NCI-H510A (cell line): ENCODE measurements at regions not wholly inside any gene's neighbourhood (a gene's known extent, or its start where the extent isn't known, plus 50 kb on each side); places are given as distances from the start of the nearest gene placed in this dataset.

Experiments used
- DNase-seq: peaks from one replicate; lab custom pipeline; 2025; lab: John Stamatoyannopoulos, UW

DNA sequence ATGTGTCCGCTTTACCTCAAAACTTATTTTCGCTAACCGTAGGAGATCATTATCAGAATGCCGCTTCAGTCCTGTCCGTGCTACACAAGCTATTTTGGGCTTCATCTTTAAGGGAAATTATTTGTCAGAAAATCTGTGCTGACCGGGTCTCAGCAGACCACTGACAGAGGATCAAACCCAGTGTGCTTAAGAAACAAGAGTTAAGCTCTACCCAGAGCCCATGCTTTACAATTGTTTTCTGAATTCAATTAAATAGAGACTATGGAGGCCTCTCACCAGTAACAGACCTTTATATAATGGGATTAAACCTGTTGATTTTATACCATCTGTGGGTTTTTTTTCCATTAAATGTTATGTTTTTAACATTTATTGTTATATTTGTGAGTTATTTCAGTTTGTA, 1956.7 kb upstream of the PIK3C3 start:
- no peak for DNase-seq

DNA sequence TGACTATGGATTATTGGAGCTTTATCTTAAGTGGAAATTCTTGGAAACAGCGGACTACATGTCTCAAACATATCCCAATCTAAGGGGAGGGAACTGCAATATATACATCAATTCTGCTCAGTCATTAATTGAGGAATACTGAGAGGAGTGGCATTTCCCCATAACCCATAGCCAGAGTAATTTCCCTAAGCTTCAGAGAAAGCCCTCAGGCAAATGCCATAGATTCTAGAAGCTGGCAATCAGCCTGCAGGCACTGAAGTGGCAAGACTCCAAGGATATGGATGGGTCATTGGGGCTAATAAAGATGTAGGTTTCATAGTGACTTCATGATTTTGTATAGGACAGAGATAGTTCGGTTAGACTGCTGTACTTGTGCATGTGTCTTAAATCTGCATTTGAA, 1960.5 kb upstream of the PIK3C3 start:
- DNase-seq = no peak

DNA sequence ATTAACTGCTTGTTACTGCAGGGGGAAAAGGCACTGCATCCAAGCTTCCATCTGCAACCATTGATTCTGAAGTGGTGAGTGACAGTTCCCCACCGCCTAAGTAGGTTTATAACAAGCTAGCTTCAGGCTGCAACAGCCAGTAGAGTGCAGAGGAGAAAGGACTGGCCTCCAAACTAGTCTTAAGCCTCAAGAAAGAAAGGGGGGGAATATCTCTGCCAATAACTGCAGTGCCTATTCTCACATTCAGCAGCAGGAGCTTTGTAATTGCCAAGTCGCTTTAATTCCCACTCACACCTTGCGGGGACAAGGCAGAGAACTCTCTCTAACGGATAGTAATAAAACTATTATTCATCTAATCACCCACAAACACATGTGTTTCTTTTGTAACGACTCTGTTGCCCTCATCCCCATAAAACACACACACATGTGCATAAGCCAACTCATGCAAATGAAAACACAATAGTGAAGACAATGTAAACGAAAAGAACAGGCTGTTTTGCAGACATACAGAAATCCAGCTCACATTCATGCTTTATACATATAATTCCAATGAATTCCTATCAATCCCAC, 1963.3 kb upstream of the PIK3C3 start:
- no peak for DNase-seq

DNA sequence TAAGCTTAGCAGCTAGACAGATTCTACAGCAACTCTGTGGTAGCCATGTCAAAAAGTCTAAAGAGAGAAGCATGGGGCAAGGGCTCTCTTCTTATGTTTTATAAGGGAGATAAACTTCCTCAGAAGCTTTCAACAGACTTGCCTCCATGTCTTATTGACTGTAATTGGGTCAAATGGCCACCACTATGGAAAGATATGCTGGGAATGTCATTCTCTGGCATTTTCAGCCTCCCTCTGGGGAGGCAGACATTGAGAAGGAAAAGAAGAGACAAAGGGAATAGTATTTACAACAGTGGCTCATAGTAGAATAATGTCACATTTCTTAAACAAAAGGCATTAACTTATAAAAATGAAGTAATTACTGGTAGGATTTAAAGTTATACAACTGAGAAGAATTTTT, 1964.5 kb upstream of the PIK3C3 start:
- no peak for DNase-seq

- DNase-seq = no peak
Observed at GRCh38 chr18:39976771-39977170, 1978.3 kb upstream of the PIK3C3 start.

DNA sequence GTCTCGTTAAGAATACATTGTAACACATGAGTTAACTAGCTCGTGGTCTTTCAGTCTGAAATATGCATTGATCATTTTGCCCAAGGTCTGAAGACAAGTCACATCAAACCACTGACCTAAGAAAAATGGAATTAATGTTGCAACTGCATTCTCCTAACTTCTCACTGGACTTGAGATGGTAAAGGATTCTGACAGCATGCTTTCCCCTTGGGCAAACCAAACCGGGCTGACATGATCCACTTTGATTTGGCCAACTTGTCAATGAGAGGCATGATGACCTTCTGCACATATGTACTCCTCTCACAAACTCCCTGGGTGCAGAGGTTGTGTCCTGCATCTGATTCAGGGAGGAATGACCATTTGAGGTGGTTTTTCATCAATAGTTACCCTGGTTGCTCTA, 1982.5 kb upstream of the PIK3C3 start:
- no peak for DNase-seq

DNA sequence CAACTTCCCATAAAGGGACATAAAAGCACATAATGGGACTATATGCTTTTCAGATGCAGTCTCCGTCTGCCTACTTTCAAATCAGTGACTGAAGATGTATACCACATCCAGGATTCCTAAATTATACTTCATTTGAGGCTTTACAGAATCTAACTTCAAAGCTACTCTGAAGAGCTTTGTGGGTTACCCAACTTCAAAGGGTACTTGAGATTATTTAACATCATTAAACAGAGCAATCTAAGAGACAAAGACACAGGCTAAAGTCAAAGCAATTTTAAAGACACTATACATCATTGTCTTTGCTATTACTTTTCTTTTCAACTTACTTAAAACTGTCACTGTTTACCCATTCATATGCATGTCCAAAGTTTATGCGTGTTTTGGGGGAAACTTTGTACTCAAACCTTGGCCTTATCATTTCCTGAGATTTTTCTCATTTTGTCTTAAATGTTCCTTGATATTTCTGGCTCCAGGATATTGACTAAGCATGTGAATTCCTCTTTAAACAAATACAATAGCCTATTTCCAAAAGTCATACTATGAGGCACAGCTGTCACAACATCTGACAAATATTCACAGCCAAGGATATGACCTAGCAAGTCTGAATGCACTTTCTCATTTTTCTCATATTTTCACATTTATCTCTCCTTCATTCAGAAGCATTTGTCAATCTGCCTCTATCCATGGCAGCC, 1985.1 kb upstream of the PIK3C3 start:
- DNase-seq = no peak

- DNase-seq = no peak
Observed at GRCh38 chr18:39966275-39966674, 1988.8 kb upstream of the PIK3C3 start.

DNA sequence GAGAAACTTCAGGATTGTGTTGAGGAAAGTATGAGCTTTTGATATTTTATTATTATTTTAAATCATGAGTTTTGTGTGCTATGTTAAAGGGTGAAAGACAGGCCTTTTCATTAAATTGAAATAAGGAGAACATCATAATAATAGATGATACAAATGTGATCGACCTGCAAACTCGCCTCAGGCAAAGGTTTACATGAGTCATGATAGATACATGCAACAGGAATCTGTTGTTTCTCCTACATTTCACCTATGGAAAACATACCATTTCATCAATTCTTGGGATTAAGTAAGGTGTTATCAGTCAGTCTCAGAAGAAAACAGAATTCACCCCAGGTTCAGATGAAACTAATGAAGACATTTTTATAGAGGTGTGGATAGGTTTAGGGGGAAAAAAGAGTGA, 1992.5 kb upstream of the PIK3C3 start:
- no peak for DNase-seq

GRCh38 chr18:39960550-39960949, 1994.5 kb upstream of the PIK3C3 start:
- no peak for DNase-seq

- DNase-seq = no peak
Observed at GRCh38 chr18:39959839-39960238, 1995.2 kb upstream of the PIK3C3 start.

GRCh38 chr18:39958876-39959275, 1996.2 kb upstream of the PIK3C3 start:
- DNase-seq = no peak

DNA sequence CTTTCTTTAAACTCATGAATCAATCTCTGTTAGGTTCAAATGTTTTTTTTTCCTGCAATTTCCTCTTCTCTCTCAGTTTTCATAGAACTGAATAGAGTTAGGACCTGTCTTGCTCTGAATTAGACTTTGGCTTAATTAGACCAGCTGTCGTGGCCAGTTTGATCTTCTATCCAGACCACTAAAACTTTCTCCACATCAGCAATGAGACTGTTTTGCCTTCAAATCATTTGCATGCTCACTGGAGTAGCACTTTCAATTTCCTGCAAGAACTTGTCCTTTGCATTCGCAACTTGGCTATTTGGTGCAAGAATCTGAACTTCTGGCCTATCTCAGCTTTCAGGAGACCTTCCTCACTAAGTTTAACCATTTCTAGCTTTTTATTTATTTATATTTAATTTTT, 2002.2 kb upstream of the PIK3C3 start:
- no peak for DNase-seq

DNA sequence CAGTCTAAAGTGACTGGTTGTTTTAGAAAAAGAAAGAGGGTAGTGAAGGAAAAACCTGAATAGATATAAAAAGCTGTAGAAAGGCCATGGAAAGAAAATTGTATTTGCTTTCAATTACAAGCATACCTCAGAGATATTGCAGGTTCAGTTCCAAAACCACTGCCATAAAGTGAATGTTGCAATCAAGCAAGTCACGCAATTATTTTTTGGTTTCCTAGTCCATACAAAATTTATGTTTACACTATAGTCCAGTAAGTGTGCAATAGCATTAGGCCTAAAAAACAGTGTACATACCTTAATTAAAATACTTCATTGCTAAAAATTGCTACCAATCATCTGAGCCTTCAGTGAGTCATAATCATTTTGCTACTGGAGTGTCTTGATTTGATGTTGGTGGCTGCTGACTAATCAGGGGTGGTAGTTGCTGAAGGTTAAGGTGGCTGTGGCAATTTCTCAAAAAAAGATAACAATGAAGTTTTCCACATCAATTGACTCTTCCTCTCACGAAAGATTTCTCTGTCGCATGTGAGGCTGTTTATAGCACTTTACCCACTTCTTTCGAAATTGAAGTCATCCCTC, 2003.8 kb upstream of the PIK3C3 start:
- DNase-seq = no peak

DNA sequence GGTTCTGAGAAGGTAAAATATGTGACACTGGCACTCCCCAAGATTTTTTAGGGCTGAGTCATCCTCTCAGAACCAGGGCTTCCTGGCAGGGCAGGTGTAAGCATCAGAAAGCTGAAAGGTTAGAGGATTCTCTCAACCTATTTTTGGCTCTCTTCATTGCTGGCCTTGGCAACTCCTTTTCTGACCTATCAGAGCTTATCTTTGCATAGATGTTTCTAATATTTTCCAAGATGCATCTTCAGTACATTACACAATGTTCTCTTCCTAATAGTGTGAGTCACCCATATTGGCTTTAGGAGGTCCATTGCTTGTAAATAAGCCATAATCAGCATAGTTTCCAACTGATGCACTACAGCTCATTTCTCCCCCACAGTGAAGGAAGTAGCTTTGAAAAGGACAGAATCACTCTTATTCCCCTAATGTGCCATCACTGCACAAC, 2008.4 kb upstream of the PIK3C3 start:
- no peak for DNase-seq

DNA sequence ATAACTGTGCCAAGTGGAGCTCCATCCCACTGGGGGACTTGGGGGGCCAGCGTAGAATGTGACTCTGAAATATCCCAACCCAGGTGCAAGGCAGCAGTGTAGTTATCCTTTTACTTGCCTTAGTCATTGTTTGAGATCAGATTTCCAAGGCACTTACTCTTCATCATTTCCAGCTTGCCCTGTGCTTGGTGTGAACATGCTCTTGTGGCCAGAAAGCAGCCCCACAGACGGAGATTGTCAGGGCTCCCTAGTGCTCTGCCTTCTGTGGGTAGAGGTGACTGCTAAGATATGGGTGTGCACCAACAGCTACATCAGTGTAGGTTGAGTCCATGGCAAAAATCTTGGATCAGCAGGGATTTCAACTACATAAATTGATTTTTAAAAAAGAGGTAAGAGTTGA, 2010.0 kb upstream of the PIK3C3 start:
- DNase-seq = no peak

DNA sequence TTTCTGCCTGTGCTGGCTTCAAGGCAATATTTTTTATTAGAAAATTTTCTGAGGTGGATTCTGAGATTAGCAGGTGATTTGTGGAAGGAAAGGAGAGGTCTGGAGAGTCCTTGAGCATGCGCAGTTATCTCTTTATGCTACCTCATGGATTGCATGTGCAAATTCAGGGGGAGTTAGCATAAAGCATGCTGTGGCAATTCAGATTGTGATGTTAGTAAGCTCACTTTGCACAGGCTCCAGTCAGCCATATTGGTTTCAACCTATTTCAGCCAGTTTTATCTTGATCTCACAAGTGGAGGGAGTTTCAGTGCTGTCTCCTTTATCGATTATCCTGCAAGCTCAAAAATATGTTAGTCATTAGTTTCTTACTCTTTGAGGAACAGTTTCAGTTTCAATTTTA, 2012.3 kb upstream of the PIK3C3 start:
- no peak for DNase-seq

DNA sequence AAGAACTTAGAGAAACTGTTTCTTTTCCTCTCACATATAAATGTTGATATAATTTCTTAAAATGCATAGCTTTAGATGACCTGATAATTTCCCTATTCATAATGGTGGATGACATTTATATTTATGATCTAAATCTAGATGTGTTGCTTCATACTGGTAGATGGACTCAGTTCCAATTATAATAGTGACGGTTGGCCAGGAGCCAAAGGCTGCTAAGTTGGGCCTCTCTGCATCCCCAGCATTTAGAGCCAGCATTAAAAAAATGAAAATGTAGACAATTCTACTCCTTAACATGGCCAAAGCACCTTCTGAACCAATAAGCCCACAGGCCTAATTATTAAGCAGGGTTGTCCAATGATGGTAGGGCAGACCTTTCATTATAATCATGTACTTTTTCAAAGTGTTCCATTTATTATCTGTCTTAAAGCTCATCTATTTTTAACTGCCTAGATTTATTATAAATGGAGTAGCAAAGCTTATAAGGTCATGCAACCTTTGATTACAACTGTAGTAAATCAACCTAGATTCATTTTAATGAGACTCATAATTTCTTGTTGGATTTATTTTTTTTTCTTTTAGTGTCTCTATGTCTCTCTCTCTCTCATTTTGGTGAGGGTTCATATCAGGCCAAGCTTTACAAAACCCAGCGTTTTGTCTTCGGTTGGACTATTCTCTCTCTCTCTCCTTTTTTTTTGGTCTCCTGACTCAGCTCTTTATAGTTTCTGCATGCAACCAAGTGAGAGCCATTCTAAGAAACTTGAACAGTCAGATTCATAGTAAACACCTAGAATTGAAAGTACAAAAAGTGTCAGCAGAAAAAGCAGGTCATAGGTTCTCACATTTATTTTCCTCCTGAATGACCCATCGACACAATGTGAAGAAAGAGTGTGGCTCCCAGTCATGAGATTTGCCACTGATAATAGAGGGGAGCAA, 2016.1 kb upstream of the PIK3C3 start:
- DNase-seq = no peak

DNA sequence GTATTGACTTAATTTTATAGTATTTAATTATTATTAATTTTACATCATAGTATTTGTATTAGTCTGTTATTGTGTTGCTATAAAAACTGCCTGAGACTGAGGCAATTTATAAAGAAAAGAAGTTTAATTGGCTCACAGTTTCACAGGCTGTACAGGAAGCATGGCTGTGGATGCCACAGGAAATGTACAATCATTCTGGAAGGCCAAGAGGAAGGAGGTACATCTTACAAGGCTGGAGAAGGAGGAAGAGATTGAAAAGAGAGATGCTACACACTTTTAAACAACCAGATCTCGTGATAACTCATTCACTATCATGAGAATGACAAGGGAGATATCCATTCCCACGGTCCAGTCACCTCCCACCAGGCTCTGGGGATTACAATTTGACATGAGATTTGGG, 2019.4 kb upstream of the PIK3C3 start:
- no peak for DNase-seq

- no peak for DNase-seq
Observed at GRCh38 chr18:39918847-39919246, 2036.2 kb upstream of the PIK3C3 start.

DNA sequence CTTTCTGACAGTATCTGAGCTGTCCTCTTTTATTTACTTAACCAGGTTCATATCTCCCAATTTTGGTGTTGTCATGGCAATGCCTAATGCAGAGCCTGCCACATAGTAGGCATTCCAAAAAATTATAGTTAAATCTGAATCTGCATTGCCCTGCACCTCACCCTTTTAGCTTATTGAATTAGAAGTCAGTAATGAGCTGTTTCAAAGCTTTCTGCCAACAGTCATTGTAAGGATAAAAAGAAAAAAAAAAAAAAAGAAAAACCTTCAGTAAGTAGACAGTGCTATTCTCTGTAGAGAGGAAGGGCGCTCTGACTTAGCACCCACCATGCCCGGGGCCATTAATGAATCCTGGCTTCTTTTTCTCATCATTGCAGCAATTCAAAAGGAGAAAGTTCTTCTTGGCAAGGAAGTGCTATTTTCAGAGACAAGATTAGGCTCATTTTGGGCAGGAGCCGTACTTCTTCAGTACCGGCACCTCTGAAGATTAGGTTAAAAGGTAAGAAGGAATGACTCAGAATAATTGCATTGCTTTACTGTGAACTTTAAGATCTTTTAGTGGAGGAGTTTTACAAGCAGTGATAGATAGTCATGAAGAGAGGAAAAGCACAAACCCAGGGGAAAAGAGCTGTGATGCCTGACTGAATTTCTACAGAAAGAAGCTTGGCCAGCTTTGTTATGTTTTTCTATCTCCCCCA, 2041.2 kb upstream of the PIK3C3 start:
- no peak for DNase-seq

GRCh38 chr18:39911716-39912115, 2043.3 kb upstream of the PIK3C3 start:
- DNase-seq = no peak
